Fibroblast of the conjunctiva (primary cell): ENCODE measurements at regions not wholly inside any gene's neighbourhood (a gene's known extent, or its start where the extent isn't known, plus 50 kb on each side); places are given as distances from the start of the nearest gene placed in this dataset.
"Not testable (repeated sequence)": the region's sequence is repeated elsewhere in the genome, so short reads cannot be mapped to it uniquely, and the experiment has no call there.

Experiments used
- DNase-seq: peaks from one replicate; pipeline ENCODE4 v3.0.0-alpha.2; 2010; ENCODE audit warnings: low read depth

- DNase-seq = no peak
Observed at GRCh38 chr7:51620706-51621105, 304.1 kb upstream of the COBL start.

GRCh38 chr7:51619880-51620279, 303.3 kb upstream of the COBL start:
- DNase-seq = no peak

DNA sequence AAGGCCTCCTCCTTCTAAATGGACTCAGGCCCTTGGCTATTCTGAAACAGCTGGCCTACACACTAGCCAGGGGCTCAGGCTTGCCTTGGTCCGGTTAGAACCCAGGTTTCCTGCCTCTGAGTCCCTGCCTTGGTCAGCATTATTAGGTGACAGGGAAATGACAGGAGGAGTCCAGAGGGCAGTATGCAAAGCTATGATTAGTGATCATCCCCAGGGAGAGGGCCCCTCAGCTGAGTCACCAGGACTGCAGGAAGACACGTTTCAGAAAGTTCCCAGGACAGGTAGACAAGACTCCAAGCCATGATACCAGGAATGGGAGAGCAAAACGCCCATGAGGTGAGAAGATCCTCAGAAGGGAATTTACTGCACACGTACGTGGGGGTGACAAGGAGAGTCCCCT, 301.1 kb upstream of the COBL start:
- DNase-seq = no peak

GRCh38 chr7:51613911-51614357, 297.3 kb upstream of the COBL start:
- no peak for DNase-seq

GRCh38 chr7:51611937-51612336, 295.3 kb upstream of the COBL start:
- DNase-seq = no peak

DNA sequence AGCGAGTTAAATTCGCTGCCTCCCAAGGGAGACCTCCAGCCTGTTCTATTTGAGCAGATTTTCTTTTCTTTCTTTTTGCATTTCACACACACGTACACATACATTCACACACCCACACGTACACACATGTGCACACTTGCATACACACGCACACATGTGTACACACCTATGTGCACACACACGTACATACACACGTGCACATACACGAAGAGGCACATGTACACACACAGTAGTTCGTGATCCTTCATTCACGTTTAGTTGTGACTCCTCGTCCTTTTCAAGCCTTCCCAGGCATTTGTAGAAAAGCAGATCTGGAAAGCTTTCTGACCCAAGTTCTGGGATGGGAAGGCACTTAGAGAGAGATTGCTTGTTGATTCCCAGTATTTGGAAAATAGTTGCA, 290.8 kb upstream of the COBL start:
- no peak for DNase-seq

DNA sequence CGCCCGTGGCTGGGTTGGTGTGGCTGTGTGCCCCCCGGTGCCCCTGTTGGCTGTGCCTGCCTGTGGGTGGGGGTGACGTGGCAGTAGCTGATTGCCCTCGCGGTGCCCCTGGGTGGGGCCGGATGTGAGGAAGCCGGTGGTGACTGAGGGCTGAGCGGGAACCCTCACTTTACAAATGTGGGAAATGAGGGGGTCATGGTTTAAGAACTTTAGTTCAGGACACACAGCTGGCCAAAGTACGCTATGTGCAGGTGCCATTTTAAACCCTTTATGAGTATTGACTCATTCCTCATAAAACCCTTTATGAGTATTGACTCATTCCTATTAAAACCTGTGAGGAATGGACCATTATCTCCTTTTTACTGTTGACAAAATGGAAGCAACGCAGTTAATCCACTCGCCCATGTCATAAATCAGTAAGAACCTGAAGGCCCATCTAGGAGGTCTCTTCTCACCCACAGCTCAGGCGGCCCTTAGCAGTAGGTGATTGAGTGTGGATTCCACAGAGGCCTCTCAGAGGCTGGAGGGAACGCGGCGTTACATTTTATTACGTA, 290.1 kb upstream of the COBL start:
- no peak for DNase-seq

GRCh38 chr7:51602376-51602775, 285.8 kb upstream of the COBL start:
- DNase-seq = no peak

- DNase-seq = no peak
Observed at GRCh38 chr7:51601461-51601860, 284.9 kb upstream of the COBL start.

- not testable (repeated sequence) for DNase-seq
Observed at GRCh38 chr7:51599935-51600334, 283.3 kb upstream of the COBL start.

DNA sequence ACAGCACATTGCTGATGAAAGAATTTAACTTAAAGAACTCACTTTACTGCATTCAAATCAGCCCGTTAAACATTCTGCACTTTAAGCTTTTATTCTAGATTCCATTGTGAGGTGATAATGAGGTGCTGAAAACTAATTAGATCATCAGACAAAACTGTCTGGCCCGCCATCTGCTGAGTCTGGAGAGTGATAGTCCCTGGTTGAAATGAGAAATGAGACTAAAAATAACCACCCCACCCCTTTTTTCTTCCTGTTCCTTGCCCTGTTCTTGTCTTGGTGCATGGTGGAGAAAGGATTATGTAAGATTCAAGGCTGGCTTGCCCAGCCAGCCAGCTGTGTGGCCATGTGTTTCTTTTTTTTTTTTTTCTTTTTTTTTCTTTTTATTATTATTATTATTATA, 277.0 kb upstream of the COBL start:
- no peak for DNase-seq

- DNase-seq = no peak
Observed at GRCh38 chr7:51592842-51593599, 276.4 kb upstream of the COBL start.

GRCh38 chr7:51591223-51591622, 274.6 kb upstream of the COBL start:
- no peak for DNase-seq

DNA sequence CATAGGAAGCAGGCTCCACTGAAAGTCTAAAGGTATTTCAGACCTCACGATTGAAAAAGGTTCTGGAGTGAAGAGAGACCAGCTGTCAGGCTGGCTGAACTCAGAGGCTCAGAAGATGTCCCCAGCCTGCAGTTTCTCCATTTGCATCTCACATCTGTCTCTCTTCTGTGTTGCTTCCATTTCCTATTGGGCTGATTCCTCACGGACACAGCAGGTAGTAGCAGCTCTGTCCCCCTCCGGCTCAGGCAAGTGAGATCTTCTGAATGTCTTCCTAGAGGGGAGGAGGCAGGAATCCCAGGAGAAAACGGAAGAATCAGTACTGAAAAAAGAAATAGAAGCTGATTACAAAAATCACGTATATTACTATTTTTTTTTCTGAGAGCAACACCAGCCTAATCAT, 274.1 kb upstream of the COBL start:
- DNase-seq = no peak

DNA sequence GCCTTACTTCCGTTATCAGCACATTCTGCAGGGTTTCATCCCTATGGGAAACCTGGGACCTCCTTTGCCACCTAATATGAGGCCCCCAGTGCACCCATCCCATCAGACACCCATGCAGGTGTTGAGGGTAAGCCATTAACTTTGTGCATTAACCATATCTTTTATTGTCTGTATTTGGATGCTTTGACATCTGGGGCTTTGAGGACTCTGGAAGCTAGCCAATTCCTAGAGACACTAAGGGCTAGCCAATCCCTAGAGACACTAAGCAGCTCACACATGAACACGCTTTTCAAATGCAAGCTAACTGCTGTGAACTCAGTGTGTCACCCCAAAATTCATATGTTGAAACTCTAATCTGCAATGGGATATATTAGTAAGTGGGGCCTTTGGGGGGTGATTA, 272.5 kb upstream of the COBL start:
- DNase-seq = no peak

GRCh38 chr7:51587604-51588003, 271.0 kb upstream of the COBL start:
- DNase-seq = no peak

- no peak for DNase-seq
Observed at GRCh38 chr7:51577390-51577789, 260.8 kb upstream of the COBL start.

DNA sequence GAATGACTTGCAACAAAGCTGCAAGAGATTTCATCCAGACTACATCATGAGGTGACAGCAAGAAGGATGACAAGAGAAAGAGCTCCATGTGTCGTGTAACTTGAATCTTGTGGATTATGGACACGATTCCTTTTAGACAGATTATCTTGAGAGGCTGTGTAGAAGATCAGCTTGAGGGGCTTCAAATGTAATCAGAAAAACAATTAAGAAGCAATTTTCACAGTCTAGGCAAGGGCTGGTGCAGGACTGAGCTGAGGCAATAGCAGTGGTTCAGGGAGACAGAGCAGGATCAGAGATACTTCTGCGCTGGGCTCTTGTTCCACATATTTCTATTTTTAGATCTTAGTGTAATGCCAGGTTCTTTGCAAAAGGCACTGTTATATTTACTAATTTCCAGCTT, 253.0 kb upstream of the COBL start:
- DNase-seq = no peak

DNA sequence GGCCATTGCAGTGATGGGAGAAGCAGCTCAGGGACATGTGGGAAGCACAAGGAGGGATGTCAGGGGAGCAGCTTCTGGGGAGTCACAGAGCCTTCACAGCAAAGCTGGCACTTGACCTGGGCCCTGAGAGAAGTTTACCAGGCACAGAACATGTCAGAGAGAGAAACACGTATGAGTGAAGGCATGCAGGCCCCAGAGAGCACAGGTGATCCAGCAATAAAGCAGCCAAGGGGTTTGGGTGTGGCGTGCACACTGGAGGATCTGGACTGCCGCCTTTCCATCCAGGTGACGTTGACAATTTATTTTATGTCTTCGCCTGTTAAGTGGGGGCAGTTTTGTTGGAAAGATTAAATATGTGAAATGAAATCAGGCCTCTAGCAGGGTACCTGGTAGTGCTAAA, 252.6 kb upstream of the COBL start:
- DNase-seq = no peak

- no peak for DNase-seq
Observed at GRCh38 chr7:51551070-51551469, 234.5 kb upstream of the COBL start.

- DNase-seq = no peak
Observed at GRCh38 chr7:51545131-51545530, 228.5 kb upstream of the COBL start.

- DNase-seq = no peak
Observed at GRCh38 chr7:51543801-51544553, 227.4 kb upstream of the COBL start.

DNA sequence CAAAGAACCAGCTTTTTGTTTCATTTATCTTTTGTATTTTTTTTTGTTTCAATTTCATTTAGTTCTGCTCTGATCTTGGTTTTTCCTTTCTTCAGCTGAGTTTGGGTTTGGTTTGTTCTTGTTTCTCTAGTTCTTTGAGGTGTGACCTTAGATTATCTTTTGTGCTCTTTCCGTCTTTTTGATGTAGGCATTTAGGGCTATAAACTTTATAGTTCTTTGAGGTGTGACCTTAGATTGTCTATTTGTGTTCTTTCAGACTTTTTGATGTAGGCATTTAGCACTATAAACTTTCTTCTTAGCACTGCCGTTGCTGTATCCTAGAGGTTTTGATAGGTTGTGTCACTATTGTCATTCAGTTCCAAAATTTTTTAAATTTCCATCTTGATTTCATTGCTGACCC, 224.3 kb upstream of the COBL start:
- not testable (repeated sequence) for DNase-seq
